Lower leg skin (tissue), 3 donors: ENCODE measurements at regions not wholly inside any gene's neighbourhood (a gene's known extent, or its start where the extent isn't known, plus 50 kb on each side); places are given as distances from the start of the nearest gene placed in this dataset.

ENCODE experiments used
- CTCF ChIP-seq, 3 donors: fragments of 450-650 bp; IDR thresholded peaks; one replicate each; pipeline ENCODE4 v1.5.1; 2016; ENCODE audit warnings: antibody characterized with exemption in 3 of 3, mild to moderate bottlenecking in 3 of 3, moderate library complexity in 2 of 3
- POLR2A ChIP-seq, 2 donors: fragments of 450-650 bp; IDR thresholded peaks; one replicate each; pipeline ENCODE4 v1.6.1; 2016 to 2017; ENCODE audit warnings: antibody characterized with exemption in 2 of 2, mild to moderate bottlenecking in 1 of 2, moderate library complexity in 1 of 2

- TF ChIP-seq CTCF (IDR thresholded peaks at IDR 0.05) (no peak), POLR2A (IDR thresholded peaks at IDR 0.05) (no peak)
These were observed 365.2 kb downstream of the OTUD1 start for GRCh38 chr10:23804125-23804524.
